IMR-90 (cell line): ENCODE measurements at regions not wholly inside any gene's neighbourhood (a gene's known extent, or its start where the extent isn't known, plus 50 kb on each side); places are given as distances from the start of the nearest gene placed in this dataset.

Experiments
- CTCF ChIP-seq: conservative IDR thresholded peaks from 2 replicates; pipeline ENCODE4 v1.5.1; 2012; ENCODE audit warnings: mild to moderate bottlenecking, low read depth, low read length, improper control_type of control experiment
- ELK1 ChIP-seq: fragments of 150-350 bp; IDR thresholded peaks from 2 replicates; pipeline ENCODE4 v1.6.1; 2016; ENCODE audit warnings: low read depth, mild to moderate bottlenecking, low read length, moderate library complexity, borderline replicate concordance

- no peak for TF ChIP-seq ELK1
- no peak for TF ChIP-seq CTCF
These were observed 346.5 kb downstream of the ZNF536 start for GRCh38 chr19:30718707-30719106.
